ENCODE measurements at regions not wholly inside any gene's neighbourhood (a gene's known extent, or its start where the extent isn't known, plus 50 kb on each side); places are given as distances from the start of the nearest gene placed in this dataset.

GRCh38 chr3:118102737-118103136, 931.9 kb downstream of the IGSF11 start:
- Histone ChIP-seq H3K4me3 (ENCODE audit: low read length) (no peak overlapping the region), H4K8ac (ENCODE audit: low read depth, low read length) (no peak overlapping the region), H2AK5ac (ENCODE audit: low read length) (no peak overlapping the region), H3K79me2 (ENCODE audit: control insufficient read depth, insufficient read depth, low read length) (no peaks in the 10 kb centered on the region), H2BK120ac (ENCODE audit: low read depth, low read length) (no peak overlapping the region), H3K4ac (ENCODE audit: low read depth, low read length) (no peak overlapping the region), H3K27ac (ENCODE audit: low read depth, low read length) (no peak overlapping the region), H3K36me3 (ENCODE audit: control insufficient read depth, insufficient read depth, low read length) (no peaks in the 10 kb centered on the region), H4K5ac (ENCODE audit: low read length) (no peak overlapping the region), H3K18ac (ENCODE audit: low read length) (no peak overlapping the region), H3K27me3 (ENCODE audit: insufficient read depth, low read length, poor library complexity) (no peaks in the 10 kb centered on the region), H3K79me1 (ENCODE audit: low read length) (no peaks in the 10 kb centered on the region), H3K9ac (ENCODE audit: low read length) (no peak overlapping the region), H2BK15ac (replicated peaks; ENCODE audit: low read depth) (no peak overlapping the region), H3K4me2 (ENCODE audit: low read length) (no peak overlapping the region), H2BK5ac (ENCODE audit: low read length) (no peak overlapping the region), H3K23ac (ENCODE audit: low read length) (no peak overlapping the region), H3K56ac (ENCODE audit: low read length) (no peak overlapping the region), H3K4me1 (ENCODE audit: control insufficient read depth, low read depth, low read length) (no peaks in the 10 kb centered on the region)
- peak; percentile 22 for DNase-seq
- WGBS (ENCODE audit: extremely low coverage, insufficient coverage, low lambda C conversion rate) = no CpG with 5 or more reads among the region's 2 CpGs

GRCh38 chr3:118108201-118108600, 926.4 kb downstream of the IGSF11 start:
- Histone ChIP-seq H2BK120ac (ENCODE audit: low read depth, low read length) (no peak overlapping the region), H2BK15ac (replicated peaks; ENCODE audit: low read depth) (no peak overlapping the region), H3K36me3 (ENCODE audit: control insufficient read depth, insufficient read depth, low read length) (no peaks in the 10 kb centered on the region), H3K56ac (ENCODE audit: low read length) (no peak overlapping the region), H3K23ac (ENCODE audit: low read length) (no peak overlapping the region), H3K27ac (ENCODE audit: low read depth, low read length) (no peak overlapping the region), H3K79me1 (ENCODE audit: low read length) (no peaks in the 10 kb centered on the region), H2BK5ac (ENCODE audit: low read length) (no peak overlapping the region), H3K79me2 (ENCODE audit: control insufficient read depth, insufficient read depth, low read length) (no peaks in the 10 kb centered on the region), H4K8ac (ENCODE audit: low read depth, low read length) (no peak overlapping the region), H3K27me3 (ENCODE audit: insufficient read depth, low read length, poor library complexity) (no peaks in the 10 kb centered on the region), H3K4ac (ENCODE audit: low read depth, low read length) (no peak overlapping the region), H3K4me3 (ENCODE audit: low read length) (no peak overlapping the region), H3K4me1 (ENCODE audit: control insufficient read depth, low read depth, low read length) (no peaks in the 10 kb centered on the region), H3K9ac (ENCODE audit: low read length) (no peak overlapping the region), H2AK5ac (ENCODE audit: low read length) (no peak overlapping the region), H3K4me2 (ENCODE audit: low read length) (no peak overlapping the region), H3K18ac (ENCODE audit: low read length) (no peak overlapping the region), H4K5ac (ENCODE audit: low read length) (no peak overlapping the region)
- no CpG with 5 or more reads among the region's 2 CpGs for WGBS (ENCODE audit: extremely low coverage, insufficient coverage, low lambda C conversion rate)
- DNase-seq = no peak

- H3K79me1 ChIP-seq (ENCODE audit: low read length) = no peaks in the 10 kb centered on the region
- H3K4ac ChIP-seq (ENCODE audit: low read depth, low read length) = no peak overlapping the region
- H3K79me2 ChIP-seq (ENCODE audit: control insufficient read depth, insufficient read depth, low read length) = no peaks in the 10 kb centered on the region
- no peak overlapping the region for H2BK5ac ChIP-seq (ENCODE audit: low read length)
- no peak overlapping the region for H3K23ac ChIP-seq (ENCODE audit: low read length)
- H2AK5ac ChIP-seq (ENCODE audit: low read length) = no peak overlapping the region
- WGBS (ENCODE audit: extremely low coverage, insufficient coverage, low lambda C conversion rate) = no CpG with 5 or more reads among the region's 2 CpGs
- no peak overlapping the region for H3K27ac ChIP-seq (ENCODE audit: low read depth, low read length)
- no peak overlapping the region for H2BK15ac ChIP-seq (replicated peaks; ENCODE audit: low read depth)
- H3K56ac ChIP-seq (ENCODE audit: low read length) = no peak overlapping the region
- no peak overlapping the region for H4K8ac ChIP-seq (ENCODE audit: low read depth, low read length)
- H2BK120ac ChIP-seq (ENCODE audit: low read depth, low read length) = no peak overlapping the region
- H3K4me1 ChIP-seq (ENCODE audit: control insufficient read depth, low read depth, low read length) = no peaks in the 10 kb centered on the region
- H3K4me3 ChIP-seq (ENCODE audit: low read length) = no peak overlapping the region
- H3K4me2 ChIP-seq (ENCODE audit: low read length) = no peak overlapping the region
- DNase-seq = peak; percentile 21
- no peak overlapping the region for H4K5ac ChIP-seq (ENCODE audit: low read length)
- no peak overlapping the region for H3K9ac ChIP-seq (ENCODE audit: low read length)
- H3K36me3 ChIP-seq (ENCODE audit: control insufficient read depth, insufficient read depth, low read length) = no peaks in the 10 kb centered on the region
- H3K27me3 ChIP-seq (ENCODE audit: insufficient read depth, low read length, poor library complexity) = no peaks in the 10 kb centered on the region
- no peak overlapping the region for H3K18ac ChIP-seq (ENCODE audit: low read length)
These were observed 925.9 kb downstream of the IGSF11 start for GRCh38 chr3:118108769-118109168.

- Histone ChIP-seq H3K23ac (ENCODE audit: low read length) (no peak overlapping the region), H3K4me2 (ENCODE audit: low read length) (no peak overlapping the region), H3K4me3 (ENCODE audit: low read length) (no peak overlapping the region), H2BK15ac (replicated peaks; ENCODE audit: low read depth) (no peak overlapping the region), H2BK5ac (ENCODE audit: low read length) (no peak overlapping the region), H2AK5ac (ENCODE audit: low read length) (no peak overlapping the region), H3K36me3 (ENCODE audit: control insufficient read depth, insufficient read depth, low read length) (no peaks in the 10 kb centered on the region), H4K8ac (ENCODE audit: low read depth, low read length) (no peak overlapping the region), H4K5ac (ENCODE audit: low read length) (no peak overlapping the region), H3K4ac (ENCODE audit: low read depth, low read length) (no peak overlapping the region), H2BK120ac (ENCODE audit: low read depth, low read length) (no peak overlapping the region), H3K18ac (ENCODE audit: low read length) (no peak overlapping the region), H3K27ac (ENCODE audit: low read depth, low read length) (no peak overlapping the region), H3K79me2 (ENCODE audit: control insufficient read depth, insufficient read depth, low read length) (no peaks in the 10 kb centered on the region), H3K4me1 (ENCODE audit: control insufficient read depth, low read depth, low read length) (no peaks in the 10 kb centered on the region), H3K56ac (ENCODE audit: low read length) (no peak overlapping the region), H3K9ac (ENCODE audit: low read length) (no peak overlapping the region), H3K27me3 (ENCODE audit: insufficient read depth, low read length, poor library complexity) (no peaks in the 10 kb centered on the region), H3K79me1 (ENCODE audit: low read length) (no peaks in the 10 kb centered on the region)
- WGBS (ENCODE audit: extremely low coverage, insufficient coverage, low lambda C conversion rate) = no CpG with 5 or more reads among the region's 6 CpGs
- no peak for DNase-seq
These were observed 924.4 kb downstream of the IGSF11 start for GRCh38 chr3:118110211-118110610.

- Histone ChIP-seq H3K4ac (ENCODE audit: low read depth, low read length) (no peak overlapping the region), H3K4me3 (ENCODE audit: low read length) (no peak overlapping the region), H3K79me2 (ENCODE audit: control insufficient read depth, insufficient read depth, low read length) (no peaks in the 10 kb centered on the region), H3K27me3 (ENCODE audit: insufficient read depth, low read length, poor library complexity) (no peaks in the 10 kb centered on the region), H3K4me1 (ENCODE audit: control insufficient read depth, low read depth, low read length) (no peaks in the 10 kb centered on the region), H3K4me2 (ENCODE audit: low read length) (no peak overlapping the region), H3K79me1 (ENCODE audit: low read length) (no peaks in the 10 kb centered on the region), H3K27ac (ENCODE audit: low read depth, low read length) (no peak overlapping the region), H2AK5ac (ENCODE audit: low read length) (no peak overlapping the region), H3K18ac (ENCODE audit: low read length) (no peak overlapping the region), H2BK5ac (ENCODE audit: low read length) (no peak overlapping the region), H4K8ac (ENCODE audit: low read depth, low read length) (no peak overlapping the region), H3K23ac (ENCODE audit: low read length) (no peak overlapping the region), H4K5ac (ENCODE audit: low read length) (no peak overlapping the region), H3K56ac (ENCODE audit: low read length) (no peak overlapping the region), H2BK15ac (replicated peaks; ENCODE audit: low read depth) (no peak overlapping the region), H3K36me3 (ENCODE audit: control insufficient read depth, insufficient read depth, low read length) (no peaks in the 10 kb centered on the region), H2BK120ac (ENCODE audit: low read depth, low read length) (no peak overlapping the region), H3K9ac (ENCODE audit: low read length) (no peak overlapping the region)
- DNase-seq = no peak
- WGBS (ENCODE audit: extremely low coverage, insufficient coverage, low lambda C conversion rate) = no CpG with 5 or more reads among the region's 3 CpGs
These were observed 917.7 kb downstream of the IGSF11 start for GRCh38 chr3:118116991-118117390.

- no peak overlapping the region for H3K9ac ChIP-seq (ENCODE audit: low read length)
- H3K4me3 ChIP-seq (ENCODE audit: low read length) = no peak overlapping the region
- H4K5ac ChIP-seq (ENCODE audit: low read length) = no peak overlapping the region
- no peak overlapping the region for H2AK5ac ChIP-seq (ENCODE audit: low read length)
- H4K8ac ChIP-seq (ENCODE audit: low read depth, low read length) = no peak overlapping the region
- no peaks in the 10 kb centered on the region for H3K79me2 ChIP-seq (ENCODE audit: control insufficient read depth, insufficient read depth, low read length)
- H3K56ac ChIP-seq (ENCODE audit: low read length) = no peak overlapping the region
- no peak overlapping the region for H2BK15ac ChIP-seq (replicated peaks; ENCODE audit: low read depth)
- no peak overlapping the region for H2BK120ac ChIP-seq (ENCODE audit: low read depth, low read length)
- H3K4ac ChIP-seq (ENCODE audit: low read depth, low read length) = no peak overlapping the region
- no peak overlapping the region for H3K27ac ChIP-seq (ENCODE audit: low read depth, low read length)
- no peak overlapping the region for H2BK5ac ChIP-seq (ENCODE audit: low read length)
- H3K4me1 ChIP-seq (ENCODE audit: control insufficient read depth, low read depth, low read length) = no peaks in the 10 kb centered on the region
- H3K36me3 ChIP-seq (ENCODE audit: control insufficient read depth, insufficient read depth, low read length) = no peaks in the 10 kb centered on the region
- DNase-seq = no peak
- no peak overlapping the region for H3K4me2 ChIP-seq (ENCODE audit: low read length)
- H3K18ac ChIP-seq (ENCODE audit: low read length) = no peak overlapping the region
- no peak overlapping the region for H3K23ac ChIP-seq (ENCODE audit: low read length)
- H3K27me3 ChIP-seq (ENCODE audit: insufficient read depth, low read length, poor library complexity) = no peaks in the 10 kb centered on the region
- no CpG with 5 or more reads among the region's 2 CpGs for WGBS (ENCODE audit: extremely low coverage, insufficient coverage, low lambda C conversion rate)
- no peaks in the 10 kb centered on the region for H3K79me1 ChIP-seq (ENCODE audit: low read length)
These were observed 907.9 kb downstream of the IGSF11 start for GRCh38 chr3:118126751-118127150.

All from mesendoderm (in vitro differentiated cells).